Fibroblast of villous mesenchyme (primary cell): ENCODE measurements at regions not wholly inside any gene's neighbourhood (a gene's known extent, or its start where the extent isn't known, plus 50 kb on each side); places are given as distances from the start of the nearest gene placed in this dataset.
A peak's percentile ranks its signal among the peaks of the same experiment; 100 is the strongest.

Experiments used
- DNase-seq: peaks from one replicate; pipeline ENCODE4 v3.0.0-alpha.2; 2010; ENCODE audit warnings: low read depth
- H3K4me3 ChIP-seq: 2 replicates; pipeline ENCODE4 v1.5.1; 2011; ENCODE audit warnings: low read depth, mild to moderate bottlenecking, low read length
- TF ChIP-seq, protein P1 (sequence below): IDR thresholded peaks from 2 replicates; pipeline ENCODE4 v1.5.1; 2012; ENCODE audit warnings: low read depth, mild to moderate bottlenecking, low read length; ENCODE audit not compliant: insufficient read depth

DNA sequence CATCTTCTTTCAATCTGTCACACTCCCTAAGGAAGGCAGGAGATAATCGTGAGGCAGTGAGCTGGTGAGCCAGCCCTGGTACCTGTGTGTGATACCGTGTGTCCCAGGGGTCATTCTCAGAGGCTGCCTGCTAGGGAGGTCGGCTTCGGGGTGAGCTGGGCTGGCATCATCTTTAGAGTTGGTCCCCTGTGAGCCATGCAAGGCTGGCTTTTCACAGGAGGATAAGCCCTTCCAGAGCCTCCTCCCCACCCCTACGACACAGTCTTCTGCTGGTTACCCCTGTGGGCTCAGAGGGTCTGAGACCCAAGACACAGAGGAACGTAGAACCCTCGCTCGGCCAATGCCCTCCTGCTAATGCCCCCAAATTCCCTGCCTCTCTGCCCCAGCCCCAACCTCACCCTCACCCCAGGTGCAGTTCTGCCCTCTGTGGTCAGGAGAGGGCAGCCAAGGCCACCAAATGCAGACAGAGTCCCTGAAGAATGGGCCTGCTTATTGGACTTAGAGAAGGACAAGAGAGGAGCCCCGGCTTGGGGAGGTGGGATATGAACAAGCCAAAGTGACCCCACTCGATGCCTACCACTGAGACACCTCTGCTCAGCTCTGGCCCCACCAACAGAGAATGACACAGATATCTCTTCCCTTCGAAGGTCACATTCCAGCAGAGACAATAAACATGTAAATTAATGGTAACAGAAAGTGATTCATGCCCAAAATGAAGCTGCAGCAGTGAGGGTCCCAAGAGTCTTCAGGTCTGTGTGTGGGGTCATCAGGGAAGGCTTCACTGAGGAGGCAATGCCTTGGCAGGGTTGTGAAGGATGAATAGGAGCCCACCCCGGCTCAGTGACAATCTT is 80.8 kb upstream of the CCL1 start:
- no peak for DNase-seq

DNA sequence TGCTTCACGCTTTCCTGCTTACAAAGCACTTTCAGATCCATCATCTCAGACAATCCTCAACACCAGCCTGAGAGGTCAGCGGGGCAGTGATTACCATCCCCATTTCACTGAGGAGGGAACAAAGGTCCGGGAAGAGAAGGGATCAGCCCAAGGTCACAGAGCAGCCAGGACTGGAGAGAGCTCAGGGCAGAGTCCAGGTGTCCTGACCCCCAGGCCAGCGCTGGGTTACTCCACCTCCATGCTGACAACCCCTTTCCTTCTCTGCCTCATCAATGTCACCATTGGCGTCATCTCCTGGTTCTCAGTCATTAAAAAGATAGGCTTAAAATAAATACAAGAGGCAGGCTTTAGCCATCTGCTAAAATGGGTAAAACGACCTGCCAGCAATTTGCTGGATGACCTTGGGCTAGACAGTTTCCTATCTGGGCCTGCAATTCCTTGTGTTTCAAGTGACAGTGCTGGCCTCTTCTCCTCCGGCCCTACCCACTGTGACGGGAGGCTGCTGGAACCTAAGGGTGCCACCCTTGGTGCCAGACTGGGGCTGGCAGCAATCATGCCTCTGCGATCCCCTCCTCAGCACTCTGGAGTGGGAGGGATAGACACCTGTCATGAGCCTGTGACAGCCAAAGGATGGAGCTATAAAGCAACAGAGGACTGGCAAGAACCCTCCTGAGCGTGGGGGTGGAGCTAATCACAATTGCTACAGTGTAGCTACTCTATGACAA is 79.5 kb upstream of the CCL1 start:
- TF ChIP-seq, protein P1, sequence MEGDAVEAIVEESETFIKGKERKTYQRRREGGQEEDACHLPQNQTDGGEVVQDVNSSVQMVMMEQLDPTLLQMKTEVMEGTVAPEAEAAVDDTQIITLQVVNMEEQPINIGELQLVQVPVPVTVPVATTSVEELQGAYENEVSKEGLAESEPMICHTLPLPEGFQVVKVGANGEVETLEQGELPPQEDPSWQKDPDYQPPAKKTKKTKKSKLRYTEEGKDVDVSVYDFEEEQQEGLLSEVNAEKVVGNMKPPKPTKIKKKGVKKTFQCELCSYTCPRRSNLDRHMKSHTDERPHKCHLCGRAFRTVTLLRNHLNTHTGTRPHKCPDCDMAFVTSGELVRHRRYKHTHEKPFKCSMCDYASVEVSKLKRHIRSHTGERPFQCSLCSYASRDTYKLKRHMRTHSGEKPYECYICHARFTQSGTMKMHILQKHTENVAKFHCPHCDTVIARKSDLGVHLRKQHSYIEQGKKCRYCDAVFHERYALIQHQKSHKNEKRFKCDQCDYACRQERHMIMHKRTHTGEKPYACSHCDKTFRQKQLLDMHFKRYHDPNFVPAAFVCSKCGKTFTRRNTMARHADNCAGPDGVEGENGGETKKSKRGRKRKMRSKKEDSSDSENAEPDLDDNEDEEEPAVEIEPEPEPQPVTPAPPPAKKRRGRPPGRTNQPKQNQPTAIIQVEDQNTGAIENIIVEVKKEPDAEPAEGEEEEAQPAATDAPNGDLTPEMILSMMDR: no peak
- no peak for DNase-seq
- H3K4me3 ChIP-seq: no peak overlapping the region

More for the DNA sequence above, 80.8 kb upstream of the CCL1 start:
- TF ChIP-seq, protein P1: peak; percentile 16
- H3K4me3 ChIP-seq: no peak overlapping the region

DNA sequence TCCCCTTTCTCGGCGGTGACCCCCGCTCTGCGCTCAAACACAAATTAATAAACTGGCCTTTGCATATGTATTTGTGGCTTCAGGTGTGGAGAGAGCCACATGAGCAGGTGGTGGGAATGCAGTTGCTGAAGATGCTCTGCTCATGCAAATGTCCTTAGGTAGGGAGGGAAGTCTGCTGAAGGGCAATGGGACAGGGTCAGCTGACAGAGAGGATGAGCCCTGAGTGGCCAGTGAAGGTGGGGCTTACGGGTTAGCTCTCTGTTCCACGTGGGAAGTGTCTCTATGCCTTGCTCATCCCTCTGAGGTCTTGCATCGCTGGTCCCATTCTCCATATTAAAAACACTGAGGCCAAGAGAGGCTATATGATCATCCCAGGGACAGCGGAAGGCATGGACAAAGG is 74.2 kb upstream of the CCL1 start:
- TF ChIP-seq, protein P1: no peak
- no peak for DNase-seq
- no peak overlapping the region for H3K4me3 ChIP-seq

DNA sequence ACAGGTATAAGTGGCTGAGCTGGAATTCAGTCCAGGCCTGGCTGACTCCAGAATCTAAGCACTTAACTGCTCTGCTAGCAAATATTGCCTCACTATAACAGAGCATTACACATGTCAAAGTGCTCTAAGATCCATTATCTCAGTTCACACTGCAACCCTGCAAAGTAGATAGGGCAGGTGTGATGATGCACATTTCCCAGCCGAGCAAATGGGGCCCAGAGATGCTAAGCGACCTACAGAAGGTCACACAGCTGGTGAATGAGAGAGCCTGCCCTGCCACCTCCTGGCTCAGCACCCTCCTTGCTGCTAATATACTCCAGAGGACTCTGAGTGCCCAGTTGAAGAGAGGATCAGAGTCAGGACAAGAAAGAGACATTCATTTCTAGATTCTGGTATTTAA is 73.6 kb upstream of the CCL1 start:
- no peak for DNase-seq
- no peak overlapping the region for H3K4me3 ChIP-seq
- TF ChIP-seq, protein P1: no peak

DNA sequence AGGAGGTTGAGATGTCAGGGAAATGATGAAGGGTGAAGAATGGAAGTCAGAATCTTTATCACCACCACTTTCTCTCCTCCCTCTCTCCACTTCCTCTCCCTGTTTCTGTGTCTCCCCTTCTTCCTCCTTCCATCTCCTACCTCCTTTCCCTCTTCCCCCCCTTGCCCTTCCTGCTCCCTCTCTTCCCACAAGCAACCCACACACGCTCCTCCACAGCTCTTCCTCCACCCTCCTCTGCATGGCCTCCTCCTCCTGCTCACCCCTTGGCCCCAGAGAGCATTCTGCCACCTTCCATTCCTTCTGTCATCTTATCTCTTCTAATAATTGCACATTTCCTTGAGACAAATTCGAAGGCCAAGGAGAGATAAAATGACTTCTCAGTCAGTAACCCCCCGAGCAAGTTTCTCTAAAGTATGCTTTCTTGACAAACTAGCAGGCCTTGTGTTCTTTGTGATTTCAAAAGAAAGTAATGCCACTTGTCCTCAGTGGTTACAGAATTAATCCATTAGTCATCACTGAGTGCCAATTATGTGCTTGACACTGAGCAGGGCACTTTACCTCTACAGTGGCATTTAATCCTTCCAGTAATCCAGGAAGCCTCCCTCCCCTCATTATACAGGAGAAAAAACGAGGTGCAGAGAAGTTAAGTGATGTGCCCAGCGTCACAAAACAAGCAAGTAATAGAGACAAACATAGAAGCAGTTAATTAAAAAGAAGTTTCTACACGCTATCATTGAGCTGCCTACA is 72.3 kb upstream of the CCL1 start:
- no peak for DNase-seq
- H3K4me3 ChIP-seq: no peak overlapping the region
- TF ChIP-seq, protein P1: no peak

DNA sequence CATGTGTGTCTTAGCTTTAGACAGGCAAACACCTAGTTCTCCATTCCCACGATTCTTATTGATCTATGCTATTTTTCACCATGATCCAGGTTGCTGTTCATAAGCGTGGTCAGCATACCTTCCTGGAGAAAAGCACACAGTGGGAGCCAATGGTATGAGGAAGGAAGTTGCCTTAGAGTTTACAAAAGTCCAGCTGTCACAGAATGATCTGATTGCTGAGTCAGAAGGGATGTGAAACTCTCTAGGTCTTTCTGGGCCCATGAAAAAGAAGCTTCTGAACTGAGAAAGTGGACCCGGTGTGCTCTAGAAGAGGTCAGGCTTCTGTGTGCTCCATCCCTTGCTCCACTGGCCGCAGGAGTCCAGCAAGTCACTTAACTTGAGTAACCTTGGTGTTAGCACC is 71.0 kb upstream of the CCL1 start:
- no peak for DNase-seq
- no peak overlapping the region for H3K4me3 ChIP-seq
- TF ChIP-seq, protein P1: no peak
